AG09309 (cell line): ENCODE measurements at regions not wholly inside any gene's neighbourhood (a gene's known extent, or its start where the extent isn't known, plus 50 kb on each side); places are given as distances from the start of the nearest gene placed in this dataset.

Experiments
- DNase-seq: peaks from one replicate; pipeline ENCODE4 v3.0.0-alpha.2; 2010; ENCODE audit warnings: low read depth
- H3K4me3 ChIP-seq: 2 replicates; pipeline ENCODE4 v1.5.1; 2011; ENCODE audit warnings: mild to moderate bottlenecking, low read depth, low read length, moderate library complexity; ENCODE audit not compliant: control insufficient read depth
- TF ChIP-seq, protein P1 (sequence below): IDR thresholded peaks from 2 replicates; pipeline ENCODE4 v1.5.1; 2011; ENCODE audit warnings: mild to moderate bottlenecking, low read depth, low read length, inconsistent platforms; ENCODE audit not compliant: insufficient read depth, control insufficient read depth; ENCODE audit errors: missing control alignments

- H3K4me3 ChIP-seq = no peak overlapping the region
- TF ChIP-seq, protein P1, sequence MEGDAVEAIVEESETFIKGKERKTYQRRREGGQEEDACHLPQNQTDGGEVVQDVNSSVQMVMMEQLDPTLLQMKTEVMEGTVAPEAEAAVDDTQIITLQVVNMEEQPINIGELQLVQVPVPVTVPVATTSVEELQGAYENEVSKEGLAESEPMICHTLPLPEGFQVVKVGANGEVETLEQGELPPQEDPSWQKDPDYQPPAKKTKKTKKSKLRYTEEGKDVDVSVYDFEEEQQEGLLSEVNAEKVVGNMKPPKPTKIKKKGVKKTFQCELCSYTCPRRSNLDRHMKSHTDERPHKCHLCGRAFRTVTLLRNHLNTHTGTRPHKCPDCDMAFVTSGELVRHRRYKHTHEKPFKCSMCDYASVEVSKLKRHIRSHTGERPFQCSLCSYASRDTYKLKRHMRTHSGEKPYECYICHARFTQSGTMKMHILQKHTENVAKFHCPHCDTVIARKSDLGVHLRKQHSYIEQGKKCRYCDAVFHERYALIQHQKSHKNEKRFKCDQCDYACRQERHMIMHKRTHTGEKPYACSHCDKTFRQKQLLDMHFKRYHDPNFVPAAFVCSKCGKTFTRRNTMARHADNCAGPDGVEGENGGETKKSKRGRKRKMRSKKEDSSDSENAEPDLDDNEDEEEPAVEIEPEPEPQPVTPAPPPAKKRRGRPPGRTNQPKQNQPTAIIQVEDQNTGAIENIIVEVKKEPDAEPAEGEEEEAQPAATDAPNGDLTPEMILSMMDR = no peak
- DNase-seq = no peak
These were observed 89.6 kb upstream of the SETBP1 start for GRCh38 chr18:44590956-44591670.

GRCh38 chr18:44592639-44593038 lies 88.0 kb upstream of the SETBP1 start:
- H3K4me3 ChIP-seq = no peak overlapping the region
- DNase-seq = no peak
- TF ChIP-seq, protein P1 = no peak

- no peak overlapping the region for H3K4me3 ChIP-seq
- TF ChIP-seq, protein P1 = no peak
- DNase-seq = no peak
These were observed 85.8 kb upstream of the SETBP1 start for GRCh38 chr18:44594799-44595467.

DNA sequence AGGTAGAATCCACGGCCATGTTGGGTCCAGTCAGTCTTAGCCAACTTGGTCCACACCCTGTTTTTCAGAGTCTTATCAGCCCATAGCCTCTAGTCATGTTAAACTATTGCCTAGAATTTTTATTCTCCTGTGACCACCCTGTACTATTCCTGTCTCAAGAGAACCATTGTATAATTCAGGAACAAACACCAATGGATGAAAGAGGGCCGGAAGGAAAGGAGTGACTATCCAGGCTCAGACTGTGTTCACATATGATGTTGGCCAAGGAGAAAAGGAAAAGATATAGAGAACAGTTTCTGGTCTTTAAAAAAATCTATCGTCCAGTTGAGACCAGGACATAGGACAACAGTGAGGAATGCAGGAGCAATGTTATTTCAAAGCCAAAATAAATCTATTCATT lies 82.9 kb upstream of the SETBP1 start:
- TF ChIP-seq, protein P1 = no peak
- H3K4me3 ChIP-seq = no peak overlapping the region
- DNase-seq = no peak

DNA sequence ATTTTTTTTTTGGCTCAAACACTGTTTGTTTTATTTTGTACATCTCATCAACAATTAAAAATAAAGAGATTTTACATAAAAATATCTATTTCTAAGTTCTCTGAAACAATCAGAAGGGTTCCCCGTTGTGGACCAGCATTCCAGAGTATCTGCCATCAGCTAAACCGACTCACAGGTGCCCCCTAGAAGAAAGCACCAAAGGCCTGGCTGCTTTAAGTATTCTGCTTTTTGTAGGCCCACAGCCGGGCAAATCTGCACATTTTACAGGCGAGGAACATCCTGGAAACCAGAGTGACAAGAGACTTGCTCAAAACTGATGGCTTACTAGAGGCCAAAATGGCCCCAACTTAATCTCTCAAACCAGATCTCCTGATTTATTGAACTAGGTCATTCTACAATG lies 82.2 kb upstream of the SETBP1 start:
- no peak overlapping the region for H3K4me3 ChIP-seq
- no peak for DNase-seq
- TF ChIP-seq, protein P1 = no peak

GRCh38 chr18:44599412-44599811 lies 81.3 kb upstream of the SETBP1 start:
- H3K4me3 ChIP-seq = no peak overlapping the region
- TF ChIP-seq, protein P1 = no peak
- no peak for DNase-seq
